GM12874 (cell line): ENCODE measurements at regions not wholly inside any gene's neighbourhood (a gene's known extent, or its start where the extent isn't known, plus 50 kb on each side); places are given as distances from the start of the nearest gene placed in this dataset.

Source experiments
- TF ChIP-seq, protein P1 (sequence below): IDR thresholded peaks from 2 replicates; pipeline ENCODE4 v1.5.1; 2011; ENCODE audit warnings: low read depth, mild to moderate bottlenecking, control low read depth, low read length, moderate library complexity; ENCODE audit not compliant: insufficient read depth

DNA sequence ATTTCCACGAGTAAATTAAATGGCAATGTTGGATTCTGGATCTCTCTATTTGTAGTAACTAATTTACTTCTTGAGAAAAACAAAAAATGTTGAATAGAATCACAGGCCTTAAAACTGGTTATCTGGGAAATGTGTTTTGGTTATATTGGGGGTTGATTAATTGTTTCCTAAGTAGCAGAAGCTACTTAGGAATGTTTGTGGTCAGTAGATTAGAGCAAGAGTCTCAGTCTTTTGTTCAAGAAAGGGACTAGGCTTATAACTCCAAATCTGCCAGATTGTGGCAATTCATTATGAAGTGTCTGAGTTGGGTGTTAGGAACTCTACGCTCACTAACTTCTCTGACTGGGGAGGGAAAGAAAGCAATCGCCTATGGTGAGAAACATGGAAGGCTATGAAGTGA, 244.3 kb upstream of the PHYHIPL start:
- TF ChIP-seq, protein P1, sequence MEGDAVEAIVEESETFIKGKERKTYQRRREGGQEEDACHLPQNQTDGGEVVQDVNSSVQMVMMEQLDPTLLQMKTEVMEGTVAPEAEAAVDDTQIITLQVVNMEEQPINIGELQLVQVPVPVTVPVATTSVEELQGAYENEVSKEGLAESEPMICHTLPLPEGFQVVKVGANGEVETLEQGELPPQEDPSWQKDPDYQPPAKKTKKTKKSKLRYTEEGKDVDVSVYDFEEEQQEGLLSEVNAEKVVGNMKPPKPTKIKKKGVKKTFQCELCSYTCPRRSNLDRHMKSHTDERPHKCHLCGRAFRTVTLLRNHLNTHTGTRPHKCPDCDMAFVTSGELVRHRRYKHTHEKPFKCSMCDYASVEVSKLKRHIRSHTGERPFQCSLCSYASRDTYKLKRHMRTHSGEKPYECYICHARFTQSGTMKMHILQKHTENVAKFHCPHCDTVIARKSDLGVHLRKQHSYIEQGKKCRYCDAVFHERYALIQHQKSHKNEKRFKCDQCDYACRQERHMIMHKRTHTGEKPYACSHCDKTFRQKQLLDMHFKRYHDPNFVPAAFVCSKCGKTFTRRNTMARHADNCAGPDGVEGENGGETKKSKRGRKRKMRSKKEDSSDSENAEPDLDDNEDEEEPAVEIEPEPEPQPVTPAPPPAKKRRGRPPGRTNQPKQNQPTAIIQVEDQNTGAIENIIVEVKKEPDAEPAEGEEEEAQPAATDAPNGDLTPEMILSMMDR = no peak

DNA sequence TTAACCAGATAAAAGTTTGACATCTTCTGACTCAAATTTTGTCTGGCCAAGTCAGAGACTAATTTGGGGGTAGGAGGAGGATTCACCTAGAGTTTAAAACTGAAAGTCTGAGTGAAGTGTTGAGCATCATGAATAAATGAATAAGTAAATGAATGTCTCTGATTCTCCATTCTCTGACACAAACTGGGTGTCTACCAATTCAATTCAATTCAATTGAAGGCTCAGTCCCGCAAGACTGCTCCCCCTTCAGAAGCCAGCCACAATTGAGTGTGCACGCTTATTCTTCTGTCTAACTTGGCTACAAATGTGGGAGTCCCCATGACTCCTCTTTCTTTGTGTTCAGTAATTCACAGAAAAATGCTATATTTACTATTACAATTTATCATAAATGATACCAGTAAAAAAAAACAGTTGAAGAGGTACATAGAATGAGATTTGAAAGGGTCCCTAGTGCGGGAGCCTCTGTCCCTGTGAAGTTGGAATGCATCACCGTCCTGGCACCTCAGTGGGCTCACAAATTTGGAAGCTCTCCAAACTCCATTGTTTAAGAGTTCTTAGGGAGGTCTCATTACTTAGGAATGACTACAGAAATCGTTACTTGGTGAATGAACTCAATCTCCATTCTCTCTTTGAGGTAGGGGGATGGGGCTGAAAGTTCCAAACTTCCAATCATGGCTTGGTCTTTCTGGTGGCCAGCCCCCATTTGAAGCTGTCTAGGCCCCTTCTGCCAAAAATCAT, 243.7 kb upstream of the PHYHIPL start:
- TF ChIP-seq, protein P1 = no peak

DNA sequence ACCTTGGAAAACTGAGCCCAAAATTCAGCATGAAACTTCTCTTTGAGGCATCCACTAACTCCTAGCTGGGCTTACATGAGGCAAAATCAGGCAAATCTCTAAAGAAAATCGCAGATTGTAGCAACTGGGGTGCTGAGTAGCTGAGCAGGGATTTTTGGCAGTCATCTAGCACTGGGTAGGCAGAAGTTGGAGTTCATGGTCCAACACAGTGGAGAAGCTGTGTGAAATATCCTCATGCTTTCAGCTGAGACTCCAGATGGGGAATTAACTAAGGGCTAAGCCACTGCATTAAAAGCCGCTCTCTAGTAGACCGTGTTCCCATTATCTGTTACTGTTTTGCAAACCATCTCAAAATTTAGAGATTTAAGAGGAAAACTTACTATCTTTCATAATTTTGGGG, 240.1 kb upstream of the PHYHIPL start:
- TF ChIP-seq, protein P1 = no peak

DNA sequence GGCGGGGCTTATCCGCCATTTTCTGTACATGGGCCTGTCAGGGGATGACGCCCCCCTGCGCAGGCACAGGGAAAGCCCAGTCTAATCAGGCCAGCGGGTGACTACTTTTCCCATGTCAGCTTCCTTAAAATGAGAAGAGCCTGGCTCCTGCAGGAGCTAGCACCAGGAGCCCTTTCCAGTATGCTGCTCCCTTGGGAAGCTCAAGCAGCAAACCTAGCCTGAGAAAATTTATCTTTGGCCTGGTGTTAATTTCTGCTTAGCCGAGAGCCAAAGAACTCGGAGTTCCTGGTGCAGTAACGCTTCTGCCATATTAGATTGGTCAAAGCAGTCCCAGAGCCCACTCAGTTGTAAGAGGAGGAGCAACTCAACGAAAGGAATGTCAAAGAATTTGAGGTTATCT, 239.0 kb upstream of the PHYHIPL start:
- TF ChIP-seq, protein P1 = no peak

- TF ChIP-seq, protein P1 = no peak
Observed at GRCh38 chr10:58942724-58943123, 233.7 kb upstream of the PHYHIPL start.

DNA sequence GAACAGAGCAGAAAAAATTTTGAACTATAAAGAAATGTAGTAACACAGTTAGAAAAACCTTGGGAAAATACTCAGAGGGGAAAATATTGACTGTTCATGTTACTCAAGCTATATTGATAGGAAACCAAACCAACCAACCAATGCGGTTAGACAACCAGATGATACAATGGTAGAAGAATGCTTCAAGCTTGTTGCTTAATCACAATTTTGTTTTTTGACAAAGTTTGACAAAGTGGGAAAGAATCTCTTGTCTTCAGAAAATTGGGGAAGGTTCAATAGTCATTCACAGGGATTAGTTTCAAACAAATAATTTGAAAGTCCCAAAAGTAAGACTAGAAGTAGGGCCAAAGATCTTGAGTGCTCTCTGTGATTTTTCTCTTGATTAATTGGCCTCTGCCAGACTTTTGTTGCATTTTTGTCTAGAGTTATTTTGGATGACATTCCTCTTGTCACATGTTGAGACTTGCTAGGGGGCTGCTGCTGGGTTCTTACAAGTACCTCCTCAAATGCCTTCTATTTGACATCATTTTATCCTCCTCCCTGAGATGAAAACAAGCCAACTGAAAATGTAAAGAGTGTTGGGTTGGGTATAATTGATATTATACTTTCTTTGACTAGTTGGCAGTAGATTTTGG, 233.1 kb upstream of the PHYHIPL start:
- TF ChIP-seq, protein P1 = no peak

DNA sequence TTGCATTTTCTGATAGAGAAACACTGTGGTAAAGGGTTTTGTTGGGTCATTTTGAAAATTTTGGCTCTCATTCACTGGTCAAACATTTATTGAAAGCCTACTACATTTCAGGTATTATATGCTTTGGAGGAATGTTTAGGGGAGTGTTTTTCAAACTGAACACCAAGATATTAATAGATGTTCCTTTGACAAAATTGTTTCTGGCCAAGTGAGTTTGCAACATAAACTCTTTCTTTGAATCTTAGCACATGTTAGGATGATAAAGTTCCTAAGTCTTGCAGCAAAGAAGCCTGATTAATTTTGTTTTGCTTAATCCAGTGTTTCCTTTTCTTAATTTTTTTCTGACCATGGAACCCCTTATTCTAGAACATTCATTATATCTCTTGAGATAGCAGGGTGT, 232.5 kb upstream of the PHYHIPL start:
- TF ChIP-seq, protein P1 = no peak
